DND-41 (cell line): ENCODE measurements at regions not wholly inside any gene's neighbourhood (a gene's known extent, or its start where the extent isn't known, plus 50 kb on each side); places are given as distances from the start of the nearest gene placed in this dataset.

Experiments
- ATAC-seq: fragments of 200-7000 bp; cut with Tn5 transposase; 3 replicates; pipeline ENCODE4 v1.9.1; 2021; ENCODE audit warnings: low read depth; ENCODE audit not compliant: insufficient read depth
- DNase-seq: peaks from one replicate; pipeline ENCODE4 v3.0.0-alpha.2; 2020
- H2AFZ ChIP-seq: 2 replicates; pipeline ENCODE4 v1.6.0; 2012; ENCODE audit warnings: low read depth, low read length
- H3K27ac ChIP-seq: 2 replicates; pipeline ENCODE4 v1.5.1; 2012; ENCODE audit warnings: low read length, inconsistent platforms
- H3K27me3 ChIP-seq: fragments of 200-600 bp; sonication (generic); 2 replicates; pipeline ENCODE4 v1.6.0; 2012; ENCODE audit warnings: low read length, mild to moderate bottlenecking, inconsistent platforms; ENCODE audit not compliant: insufficient read depth, poor library complexity
- H3K36me3 ChIP-seq: 2 replicates; pipeline ENCODE4 v1.5.1; 2012; ENCODE audit warnings: low read length, inconsistent platforms; ENCODE audit not compliant: insufficient read depth
- H3K4me1 ChIP-seq: 2 replicates; pipeline ENCODE4 v1.5.1; 2012; ENCODE audit warnings: mild to moderate bottlenecking, low read length; ENCODE audit not compliant: insufficient read depth
- H3K4me2 ChIP-seq: 2 replicates; pipeline ENCODE4 v1.6.0; 2012; ENCODE audit warnings: mild to moderate bottlenecking, moderate library complexity, low read length, inconsistent platforms; ENCODE audit not compliant: insufficient read depth
- H3K4me3 ChIP-seq, 2 experiments: fragments of 200-600 bp in 1 of 2; shearing (Covaris generic) in 1 of 2; 2 replicates each; pipeline ENCODE4 v1.5.1; 2012 to 2016; ENCODE audit warnings: inconsistent platforms in 2 of 2, low read length in 2 of 2, mild to moderate bottlenecking in 2 of 2, low read depth in 1 of 2, moderate library complexity in 1 of 2
- H3K79me2 ChIP-seq: 2 replicates; pipeline ENCODE4 v1.6.0; 2012; ENCODE audit warnings: low read length, inconsistent platforms; ENCODE audit not compliant: insufficient read depth
- H3K9ac ChIP-seq: 2 replicates; pipeline ENCODE4 v1.6.0; 2012; ENCODE audit warnings: low read depth, mild to moderate bottlenecking, inconsistent platforms, low read length, moderate library complexity
- H3K9me3 ChIP-seq: 2 replicates; pipeline ENCODE4 v1.5.1; 2012; ENCODE audit warnings: low read length, moderate library complexity, mild to moderate bottlenecking, inconsistent platforms; ENCODE audit not compliant: insufficient read depth, severe bottlenecking
- H4K20me1 ChIP-seq: 2 replicates; pipeline ENCODE4 v1.6.0; 2012; ENCODE audit warnings: low read length; ENCODE audit not compliant: insufficient read depth
- CTCF ChIP-seq: IDR thresholded peaks from 2 replicates; pipeline ENCODE4 v1.5.1; 2012; ENCODE audit warnings: borderline replicate concordance, low read length, moderate library complexity, mild to moderate bottlenecking; ENCODE audit not compliant: poor library complexity, severe bottlenecking; ENCODE audit errors: extremely low read depth
- EZH2 ChIP-seq: IDR thresholded peaks from 3 replicates; pipeline ENCODE4 v1.6.1; 2012; ENCODE audit warnings: borderline replicate concordance, low read depth, mild to moderate bottlenecking, moderate library complexity, low read length, inconsistent platforms; ENCODE audit not compliant: severe bottlenecking

- Histone ChIP-seq H4K20me1 (no peaks in the 10 kb centered on the region), H3K4me3 (no peak overlapping the region), H3K36me3 (no peaks in the 10 kb centered on the region), H3K27me3 (no peaks in the 10 kb centered on the region), H3K79me2 (no peaks in the 10 kb centered on the region), H3K4me2 (no peak overlapping the region), H3K4me1 (no peaks in the 10 kb centered on the region), H3K9ac (no peak overlapping the region), H3K27ac (no peak overlapping the region), H2AFZ (no peak overlapping the region), H3K9me3 (peaks cover 2% of the 10 kb centered on the region)
- TF ChIP-seq CTCF: no peak
- TF ChIP-seq EZH2: no peak
- DNase-seq (no peak), ATAC-seq (no peak)
Measured at GRCh38 chr10:108187408-108188012, 1023.0 kb upstream of the SORCS1 start.

- TF ChIP-seq CTCF (no peak), EZH2 (no peak)
- Histone ChIP-seq H3K27ac (no peak overlapping the region), H3K9me3 (peaks cover 2% of the 10 kb centered on the region), H3K4me2 (no peak overlapping the region), H4K20me1 (no peaks in the 10 kb centered on the region), H3K4me1 (no peaks in the 10 kb centered on the region), H3K27me3 (no peaks in the 10 kb centered on the region), H3K4me3 (no peak overlapping the region), H3K79me2 (no peaks in the 10 kb centered on the region), H3K36me3 (no peaks in the 10 kb centered on the region), H3K9ac (no peak overlapping the region), H2AFZ (no peak overlapping the region)
- ATAC-seq: no peak
- DNase-seq: no peak
Measured at GRCh38 chr10:108184114-108184513, 1019.6 kb upstream of the SORCS1 start.

DNA sequence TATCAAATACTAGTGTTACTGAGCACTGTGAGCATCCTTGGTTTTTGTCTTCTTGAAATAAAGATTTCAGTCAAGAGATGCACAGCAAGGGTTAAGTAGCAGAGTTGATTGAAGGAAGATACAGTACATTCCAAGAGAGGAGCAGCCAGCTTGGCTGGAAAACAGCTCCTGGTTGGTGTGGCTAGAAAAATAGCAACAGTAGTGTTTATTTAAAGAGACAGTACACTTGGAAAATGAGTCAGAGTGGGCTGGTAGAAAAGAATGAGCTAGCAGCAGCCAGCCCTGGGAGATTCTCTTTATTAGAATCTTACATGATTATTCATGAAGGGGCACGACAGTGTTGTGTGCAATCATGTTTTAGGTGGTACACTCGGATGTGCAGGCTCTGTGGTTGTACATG lies 1016.4 kb upstream of the SORCS1 start:
- no peak for TF ChIP-seq CTCF
- no peak for TF ChIP-seq EZH2

DNA sequence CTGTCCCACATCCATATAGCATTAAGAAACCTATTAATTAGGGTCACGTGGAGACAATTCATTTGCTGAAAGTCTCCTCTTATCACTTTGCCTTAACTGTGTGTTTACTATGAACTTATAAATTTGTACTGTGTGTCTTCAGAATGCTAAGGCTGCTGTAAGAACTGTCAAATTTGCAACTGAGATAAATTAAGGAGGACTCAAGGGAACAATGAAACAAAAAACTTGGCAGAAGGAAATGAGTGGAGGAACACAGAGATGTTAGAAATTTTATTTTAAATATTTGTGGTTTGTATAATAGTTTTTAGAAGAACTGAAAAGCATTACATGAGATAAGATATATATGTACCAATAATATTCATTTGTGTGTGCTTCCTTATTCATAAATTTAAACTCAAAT lies 1005.3 kb upstream of the SORCS1 start:
- Histone ChIP-seq H3K27me3 (no peaks in the 10 kb centered on the region), H2AFZ (no peak overlapping the region), H3K9me3 (no peaks in the 10 kb centered on the region), H3K4me1 (no peaks in the 10 kb centered on the region), H3K36me3 (no peaks in the 10 kb centered on the region), H3K27ac (no peak overlapping the region), H3K4me2 (no peak overlapping the region), H3K9ac (no peak overlapping the region), H3K4me3 (no peak overlapping the region), H4K20me1 (no peaks in the 10 kb centered on the region), H3K79me2 (no peaks in the 10 kb centered on the region)
- ATAC-seq (no peak), DNase-seq (no peak)
- TF ChIP-seq EZH2 (no peak), CTCF (no peak)

More for the DNA sequence above, 1016.4 kb upstream of the SORCS1 start:
- H3K9ac ChIP-seq: no peak overlapping the region
- no peak for ATAC-seq
- H3K27ac ChIP-seq: no peak overlapping the region
- H3K36me3 ChIP-seq: no peaks in the 10 kb centered on the region
- no peaks in the 10 kb centered on the region for H3K4me1 ChIP-seq
- H3K4me3 ChIP-seq: no peak overlapping the region
- no peaks in the 10 kb centered on the region for H4K20me1 ChIP-seq
- no peak for DNase-seq
- H3K4me2 ChIP-seq: no peak overlapping the region
- H3K27me3 ChIP-seq: no peaks in the 10 kb centered on the region
- no peaks in the 10 kb centered on the region for H3K79me2 ChIP-seq
- H3K9me3 ChIP-seq: no peaks in the 10 kb centered on the region
- H2AFZ ChIP-seq: no peak overlapping the region
